HepG2 (cell line): ENCODE measurements at regions not wholly inside any gene's neighbourhood (a gene's known extent, or its start where the extent isn't known, plus 50 kb on each side); places are given as distances from the start of the nearest gene placed in this dataset.

Source experiments
- ATAC-seq: fragments of 200-7000 bp; cut with Tn5 transposase; 3 replicates; pipeline ENCODE4 v1.9.1; 2020; ENCODE audit warnings: mild to moderate bottlenecking, moderate library complexity
- BruUV-seq: library from RNA; stranded (reverse); fragments of 400-500 nt; replicated peaks from 2 replicates; lab custom pipeline; 2021; lab: Mats Ljungman, UMichigan
- CTCF ChIA-PET: fragments of 300-600 bp; formaldehyde crosslinking; extraction: SDS; loops from one replicate; lab custom pipeline; 2021; ENCODE audit warnings: low total read pairs, inconsistent platforms, low intra/inter-chr PET ratio; lab: Yijun Ruan, JAX
- POLR2A ChIA-PET: fragments of 350-600 bp; sonication (Branson Sonifier 250); formaldehyde crosslinking; loops from one replicate; lab custom pipeline; 2020; ENCODE audit warnings: antibody characterized with exemption, inconsistent platforms; lab: Yijun Ruan, JAX
- DNase-seq: peaks from one replicate; pipeline ENCODE4 v3.0.0-alpha.2; 2015; ENCODE audit warnings: low spot score
- FAIRE-seq: peaks from 3 replicates; lab custom pipeline; 2011; peaks lifted over from hg19 to GRCh38; lab: Jason Lieb, UNC
- H2AFZ ChIP-seq: one replicate; pipeline ENCODE4 v1.6.1; 2011; ENCODE audit warnings: low read length, inconsistent platforms
- H3K27ac ChIP-seq: fragments of 300-600 bp; 3 replicates; pipeline ENCODE4 v1.8.0; 2011; ENCODE audit warnings: mixed run types, mild to moderate bottlenecking, mixed read lengths, low read length, inconsistent platforms; ENCODE audit not compliant: insufficient read depth; ENCODE audit errors: extremely low read length
- H3K27me3 ChIP-seq, 2 experiments: fragments of 200-600 bp in 1 of 2; 2 replicates in 1 of 2; 3 replicates in 1 of 2; pipeline versions ENCODE4 v1.6.0 to v1.8.0; 2011; ENCODE audit warnings: low read length in 2 of 2, mild to moderate bottlenecking in 2 of 2, moderate library complexity in 2 of 2, inconsistent platforms in 1 of 2; ENCODE audit not compliant: insufficient read depth in 2 of 2, control insufficient read depth in 1 of 2
- H3K36me3 ChIP-seq, 2 experiments: fragments of 200-600 bp in 1 of 2; replicated peaks in 1 of 2; 2 replicates in 1 of 2; 3 replicates in 1 of 2; pipeline versions ENCODE4 v1.5.1 to v1.8.0; 2011; ENCODE audit warnings: low read length in 2 of 2, inconsistent platforms in 1 of 2; ENCODE audit not compliant: insufficient read depth in 2 of 2, control insufficient read depth in 1 of 2
- H3K4me1 ChIP-seq: 2 replicates; pipeline ENCODE4 v1.5.1; 2012; ENCODE audit warnings: low read length, inconsistent platforms; ENCODE audit not compliant: insufficient read depth
- H3K4me2 ChIP-seq: 2 replicates; pipeline ENCODE4 v1.6.0; 2011; ENCODE audit warnings: low read depth, low read length, inconsistent platforms
- H3K4me3 ChIP-seq, 3 experiments: fragments of 200-600 bp in 1 of 3; sonication (generic), shearing (Covaris generic) in 1 of 3; replicated peaks in 1 of 3; 2 replicates each; pipeline ENCODE4 v1.5.1; 2011 to 2016; ENCODE audit warnings: low read length in 3 of 3, inconsistent platforms in 2 of 3, low read depth in 2 of 3, mild to moderate bottlenecking in 2 of 3, control low read depth in 1 of 3, mixed read lengths in 1 of 3; ENCODE audit not compliant: insufficient read depth in 1 of 3
- H3K79me2 ChIP-seq: one replicate; pipeline ENCODE4 v1.6.1; 2011; ENCODE audit warnings: low read length, inconsistent platforms; ENCODE audit not compliant: insufficient read depth
- H3K9ac ChIP-seq: 2 replicates; pipeline ENCODE4 v1.6.0; 2011; ENCODE audit warnings: mild to moderate bottlenecking, low read depth, low read length, inconsistent platforms; ENCODE audit not compliant: insufficient read depth
- H3K9me3 ChIP-seq: 2 replicates; pipeline ENCODE4 v1.5.1; 2012; ENCODE audit warnings: mild to moderate bottlenecking, low read length
- H4K20me1 ChIP-seq: 2 replicates; pipeline ENCODE4 v1.6.0; 2011; ENCODE audit warnings: inconsistent platforms, mild to moderate bottlenecking, low read length, moderate library complexity; ENCODE audit not compliant: insufficient read depth
- DR1 ChIP-seq: sonication (generic); formaldehyde crosslinking; IDR thresholded peaks from 2 replicates; pipeline ENCODE4 v1.8.0; 2021; ENCODE audit warnings: mild to moderate bottlenecking, missing genetic modification reagents, inconsistent platforms
- E2F2 ChIP-seq: sonication (generic); formaldehyde crosslinking; IDR thresholded peaks from 2 replicates; pipeline ENCODE4 v1.4.0; 2020; ENCODE audit warnings: missing genetic modification reagents, borderline replicate concordance
- SOX13 ChIP-seq, 3 experiments: fragments of 450-650 bp in 1 of 3; sonication (generic) in 1 of 3; formaldehyde crosslinking in 1 of 3; IDR thresholded peaks in 2 of 3; conservative IDR thresholded peaks in 1 of 3; 2 replicates each; pipeline versions ENCODE4 v1.5.0 to v1.6.1; 2016 to 2020; ENCODE audit warnings: antibody characterized with exemption in 1 of 3, mild to moderate bottlenecking in 1 of 3, missing compliant biosample characterization in 1 of 3, missing genetic modification reagents in 1 of 3, moderate library complexity in 1 of 3
- TOPORS ChIP-seq: sonication (generic); formaldehyde crosslinking; IDR thresholded peaks from 2 replicates; pipeline ENCODE4 v1.8.0; 2023; ENCODE audit warnings: mild to moderate bottlenecking, missing genetic modification reagents
- ZFP1 ChIP-seq: IDR thresholded peaks from 2 replicates; pipeline ENCODE4 v1.6.1; 2016
- ZNF121 ChIP-seq: sonication (generic); formaldehyde crosslinking; IDR thresholded peaks from 2 replicates; pipeline ENCODE4 v1.5.0; 2020; ENCODE audit warnings: mild to moderate bottlenecking, missing genetic modification reagents
- ZNF180 ChIP-seq: sonication (generic); formaldehyde crosslinking; IDR thresholded peaks from 2 replicates; pipeline ENCODE4 v1.4.0; 2020; ENCODE audit warnings: low read depth, missing genetic modification reagents, borderline replicate concordance
- ZNF281 ChIP-seq: sonication (generic); formaldehyde crosslinking; IDR thresholded peaks from 2 replicates; pipeline ENCODE4 v1.4.0; 2020; ENCODE audit warnings: missing genetic modification reagents, borderline replicate concordance
- ZNF562 ChIP-seq: sonication (generic); formaldehyde crosslinking; IDR thresholded peaks from 2 replicates; pipeline ENCODE4 v1.8.0; 2022; ENCODE audit warnings: missing genetic modification reagents, borderline replicate concordance
- WGBS: methylation state at CpG from one replicate; pipeline ENCODE4 v1.1.6; 2017; ENCODE audit warnings: low lambda C conversion rate; 5-methylcytosine and 5-hydroxymethylcytosine counted together
- in situ Hi-C: cut with HindIII; loops from 2 replicates; pipeline ENCODE4 v1.10.0; 2017; ENCODE audit warnings: low pct_unique_long_range_greater_than_20kb; ENCODE audit not compliant: extremely low pct_ligation_motif_present
- intact Hi-C: fragments of 100-400 bp; cut with micrococcal nuclease; formaldehyde crosslinking; loops from one replicate; pipeline ENCODE4 v1.10.0; 2022; ENCODE audit not compliant: unreplicated experiment
- TF ChIP-seq, protein P1 (sequence below): sonication (generic); formaldehyde crosslinking; IDR thresholded peaks from 2 replicates; pipeline ENCODE4 v1.8.1; 2023; ENCODE audit warnings: mild to moderate bottlenecking, inconsistent platforms, moderate library complexity, missing genetic modification reagents, borderline replicate concordance

- POLR2A ChIA-PET: no interaction called here
- Histone ChIP-seq H3K9me3 (no peaks in the 10 kb centered on the region), H3K4me1 (no peaks in the 10 kb centered on the region), H3K79me2 (no peaks in the 10 kb centered on the region), H2AFZ (no peak overlapping the region), H3K4me3 (no peak overlapping the region), H3K36me3 (no peaks in the 10 kb centered on the region), H4K20me1 (no peaks in the 10 kb centered on the region), H3K27me3 (no peaks in the 10 kb centered on the region), H3K9ac (no peak overlapping the region), H3K4me2 (no peak overlapping the region), H3K27ac (no peak overlapping the region)
- intact Hi-C loops (no loop called here), in situ Hi-C loops (no loop called here)
- FAIRE-seq (no peak), ATAC-seq (no peak), DNase-seq (no peak)
- BruUV-seq: no TSS peak
- CTCF ChIA-PET: no interaction called here
- no CpG with 5 or more reads among the region's 1 CpG for WGBS
- TF ChIP-seq SOX13 (IDR thresholded peaks at IDR 0.05): no peak
- no peak for TF ChIP-seq SOX13 (CRISPR knock-in tag; conservative IDR thresholded peaks at IDR 0.05 in 1 of 2, IDR thresholded peaks at IDR 0.05 in 1 of 2)
- no peak for TF ChIP-seq ZNF180 (CRISPR knock-in tag)
- TF ChIP-seq ZFP1 (CRISPR knock-in tag): no peak
- no peak for TF ChIP-seq TOPORS
- TF ChIP-seq ZNF562 (CRISPR knock-in tag): no peak
- TF ChIP-seq DR1 (CRISPR knock-in tag): no peak
- no peak for TF ChIP-seq ZNF281 (CRISPR knock-in tag)
- TF ChIP-seq ZNF121 (CRISPR knock-in tag): no peak
- TF ChIP-seq, protein P1, sequence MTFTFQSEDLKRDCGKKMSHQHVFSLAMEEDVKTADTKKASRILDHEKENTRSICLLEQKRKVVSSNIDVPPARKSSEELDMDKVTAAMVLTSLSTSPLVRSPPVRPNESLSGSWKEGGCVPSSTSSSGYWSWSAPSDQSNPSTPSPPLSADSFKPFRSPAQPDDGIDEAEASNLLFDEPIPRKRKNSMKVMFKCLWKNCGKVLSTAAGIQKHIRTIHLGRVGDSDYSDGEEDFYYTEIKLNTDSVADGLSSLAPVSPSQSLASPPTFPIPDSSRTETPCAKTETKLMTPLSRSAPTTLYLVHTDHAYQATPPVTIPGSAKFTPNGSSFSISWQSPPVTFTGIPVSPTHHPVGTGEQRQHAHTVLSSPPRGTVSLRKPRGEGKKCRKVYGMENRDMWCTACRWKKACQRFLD (CRISPR knock-in tag): no peak
- no peak for TF ChIP-seq E2F2 (CRISPR knock-in tag)
Observed at GRCh38 chrX:73268463-73268862, 53.8 kb upstream of the NAP1L2 start.
